ENCODE measurements at regions not wholly inside any gene's neighbourhood (a gene's known extent, or its start where the extent isn't known, plus 50 kb on each side); places are given as distances from the start of the nearest gene placed in this dataset.

DNA sequence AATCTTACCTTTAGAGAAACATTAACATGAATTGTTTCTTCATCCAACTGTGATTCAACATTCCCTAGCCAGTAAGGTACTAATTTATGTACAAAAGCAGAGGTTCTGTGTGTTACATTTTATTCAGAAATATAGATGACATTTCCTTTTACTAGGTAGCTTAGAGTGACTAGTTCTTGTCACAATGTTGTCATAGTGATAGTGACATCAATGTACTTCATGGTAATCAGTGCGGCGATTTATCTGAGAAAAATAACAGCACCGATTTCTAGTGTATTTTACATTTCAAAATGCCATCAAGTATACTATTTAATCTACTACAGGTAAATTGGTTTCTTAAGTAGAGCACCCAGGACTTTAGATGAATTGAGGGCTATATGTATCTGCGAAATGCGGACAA is 72.1 kb upstream of the DGKB start:
- no peak overlapping the region for H3K9ac ChIP-seq (ENCODE audit: low read depth in 1 of 2, low read length in 2 of 2)
- 95% methylated on average over 5 of the region's 5 CpGs for WGBS

More for the DNA sequence above, 72.1 kb upstream of the DGKB start:
- H3K4me3 ChIP-seq (ENCODE audit: low read depth in 1 of 3, low read length in 3 of 3): no peak overlapping the region
- no peak for DNase-seq (ENCODE audit: low spot score)
- no peaks in the 10 kb centered on the region for H3K27me3 ChIP-seq (ENCODE audit: control insufficient read depth in 4 of 4, insufficient read depth in 4 of 4, low read length in 3 of 4)
- H3K27ac ChIP-seq (ENCODE audit: low read depth in 1 of 2, low read length in 2 of 2): no peak overlapping the region
- H3K9me3 ChIP-seq (ENCODE audit: control insufficient read depth in 4 of 4, low read length in 3 of 4): no peaks in the 10 kb centered on the region
- no peaks in the 10 kb centered on the region for H3K36me3 ChIP-seq (ENCODE audit: control insufficient read depth in 4 of 4, insufficient read depth in 3 of 4, low read depth in 1 of 4, low read length in 3 of 4)
- TF ChIP-seq SP1 (IDR thresholded peaks at IDR 0.05) (no peak), MAX (IDR thresholded peaks at IDR 0.05) (no peak), FOXA2 (IDR thresholded peaks at IDR 0.05) (no peak), HNF4G (IDR thresholded peaks at IDR 0.05) (no peak), GABPA (IDR thresholded peaks at IDR 0.05 in 1 of 2, conservative IDR thresholded peaks at IDR 0.05 in 1 of 2) (no peak), RXRA (IDR thresholded peaks at IDR 0.05) (no peak), ZBTB33 (IDR thresholded peaks at IDR 0.05) (no peak), NR2F2 (IDR thresholded peaks at IDR 0.05) (no peak), RAD21 (IDR thresholded peaks at IDR 0.05) (no peak), JUND (IDR thresholded peaks at IDR 0.05) (no peak), TAF1 (conservative IDR thresholded peaks at IDR 0.05) (no peak), FOXA1 (IDR thresholded peaks at IDR 0.05) (no peak), REST (IDR thresholded peaks at IDR 0.05) (no peak)
- TF ChIP-seq, protein P1, sequence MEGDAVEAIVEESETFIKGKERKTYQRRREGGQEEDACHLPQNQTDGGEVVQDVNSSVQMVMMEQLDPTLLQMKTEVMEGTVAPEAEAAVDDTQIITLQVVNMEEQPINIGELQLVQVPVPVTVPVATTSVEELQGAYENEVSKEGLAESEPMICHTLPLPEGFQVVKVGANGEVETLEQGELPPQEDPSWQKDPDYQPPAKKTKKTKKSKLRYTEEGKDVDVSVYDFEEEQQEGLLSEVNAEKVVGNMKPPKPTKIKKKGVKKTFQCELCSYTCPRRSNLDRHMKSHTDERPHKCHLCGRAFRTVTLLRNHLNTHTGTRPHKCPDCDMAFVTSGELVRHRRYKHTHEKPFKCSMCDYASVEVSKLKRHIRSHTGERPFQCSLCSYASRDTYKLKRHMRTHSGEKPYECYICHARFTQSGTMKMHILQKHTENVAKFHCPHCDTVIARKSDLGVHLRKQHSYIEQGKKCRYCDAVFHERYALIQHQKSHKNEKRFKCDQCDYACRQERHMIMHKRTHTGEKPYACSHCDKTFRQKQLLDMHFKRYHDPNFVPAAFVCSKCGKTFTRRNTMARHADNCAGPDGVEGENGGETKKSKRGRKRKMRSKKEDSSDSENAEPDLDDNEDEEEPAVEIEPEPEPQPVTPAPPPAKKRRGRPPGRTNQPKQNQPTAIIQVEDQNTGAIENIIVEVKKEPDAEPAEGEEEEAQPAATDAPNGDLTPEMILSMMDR (IDR thresholded peaks at IDR 0.05; ENCODE audit: low read depth, low read length, missing input control): no peak
- TF ChIP-seq, protein P2, sequence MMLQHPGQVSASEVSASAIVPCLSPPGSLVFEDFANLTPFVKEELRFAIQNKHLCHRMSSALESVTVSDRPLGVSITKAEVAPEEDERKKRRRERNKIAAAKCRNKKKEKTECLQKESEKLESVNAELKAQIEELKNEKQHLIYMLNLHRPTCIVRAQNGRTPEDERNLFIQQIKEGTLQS (IDR thresholded peaks at IDR 0.05): no peak
- peaks cover 0 to 5% (median 1%) of the 10 kb centered on the region in 4 donors for H3K4me1 ChIP-seq (ENCODE audit: control insufficient read depth in 4 of 4, insufficient read depth in 4 of 4, low read length in 3 of 4)
